Parathyroid adenoma (tissue), 2 donors: ENCODE measurements at regions not wholly inside any gene's neighbourhood (a gene's known extent, or its start where the extent isn't known, plus 50 kb on each side); places are given as distances from the start of the nearest gene placed in this dataset.

Source experiments
- H2AFZ ChIP-seq: fragments of 300-600 bp; sonication (generic); one replicate; pipeline ENCODE4 v1.7.0; 2017; ENCODE audit warnings: antibody characterized with exemption, mild to moderate bottlenecking
- H3K27ac ChIP-seq: fragments of 300-600 bp; sonication (generic); one replicate; pipeline ENCODE4 v1.7.0; 2017
- H3K27me3 ChIP-seq: fragments of 300-600 bp; sonication (generic); one replicate; pipeline ENCODE4 v1.7.0; 2017; ENCODE audit warnings: low read length; ENCODE audit not compliant: control insufficient read depth, insufficient read depth
- H3K36me3 ChIP-seq: fragments of 300-600 bp; sonication (generic); one replicate; pipeline ENCODE4 v1.7.0; 2017; ENCODE audit warnings: low read length; ENCODE audit not compliant: control insufficient read depth, insufficient read depth
- H3K4me1 ChIP-seq: fragments of 300-600 bp; sonication (generic); one replicate; pipeline ENCODE4 v1.7.0; 2017; ENCODE audit warnings: control low read depth
- H3K4me2 ChIP-seq: fragments of 300-600 bp; sonication (generic); one replicate; pipeline ENCODE4 v1.7.0; 2017; ENCODE audit warnings: low read length
- H3K4me3 ChIP-seq: fragments of 300-600 bp; sonication (generic); one replicate; pipeline ENCODE4 v1.7.0; 2017; ENCODE audit warnings: low read depth, low read length
- H3K79me2 ChIP-seq: fragments of 300-600 bp; sonication (generic); one replicate; pipeline ENCODE4 v1.7.0; 2017; ENCODE audit warnings: control low read depth
- H3K9ac ChIP-seq: fragments of 300-600 bp; sonication (generic); one replicate; pipeline ENCODE4 v1.7.0; 2017; ENCODE audit warnings: mild to moderate bottlenecking
- H3K9me3 ChIP-seq: fragments of 300-600 bp; sonication (generic); one replicate; pipeline ENCODE4 v1.7.0; 2017; ENCODE audit warnings: low read length; ENCODE audit not compliant: control insufficient read depth
- CTCF ChIP-seq: fragments of 300-600 bp; sonication (generic); IDR thresholded peaks from one replicate; pipeline ENCODE4 v1.7.0; 2017; ENCODE audit warnings: antibody characterized with exemption, mild to moderate bottlenecking
- donor health status: primary hyperparathyroidism.

GRCh38 chr1:173356191-173356762, 120.9 kb upstream of the PRDX6 start:
- Histone ChIP-seq H3K27ac (no peak overlapping the region), H3K79me2 (no peaks in the 10 kb centered on the region), H3K4me1 (no peaks in the 10 kb centered on the region), H3K36me3 (no peaks in the 10 kb centered on the region), H2AFZ (no peak overlapping the region), H3K9me3 (no peaks in the 10 kb centered on the region), H3K27me3 (no peaks in the 10 kb centered on the region), H3K4me3 (no peak overlapping the region), H3K4me2 (no peak overlapping the region), H3K9ac (no peak overlapping the region)
- TF ChIP-seq CTCF = no peak

DNA sequence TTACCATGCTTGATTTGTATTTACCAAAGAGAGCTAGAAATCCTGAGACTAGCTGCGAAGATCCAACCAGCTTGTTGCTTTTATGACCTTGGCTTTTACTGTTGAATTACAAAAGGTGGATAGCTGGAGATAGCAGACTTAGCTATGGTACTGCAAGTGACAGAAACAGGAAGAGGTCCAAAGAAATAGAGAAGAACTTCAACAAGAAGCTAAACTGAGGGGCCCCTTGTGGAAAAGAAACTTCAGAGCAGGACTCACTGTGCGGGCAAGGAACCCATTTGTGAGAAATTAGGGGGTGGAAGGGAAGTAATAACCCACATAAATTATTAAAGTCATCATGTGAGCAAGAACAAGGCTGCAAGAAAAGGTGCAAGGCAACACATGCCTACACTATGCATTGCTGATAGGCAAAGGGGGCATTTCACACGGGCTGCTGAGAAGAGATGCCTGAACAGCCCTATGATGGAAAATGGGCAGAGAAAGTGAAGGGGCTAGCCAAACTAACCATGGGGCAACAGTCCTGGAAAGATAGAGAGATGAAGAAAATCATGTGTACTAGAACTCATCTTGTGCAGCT, 116.6 kb upstream of the PRDX6 start:
- Histone ChIP-seq H3K9ac (no peak overlapping the region), H3K79me2 (no peaks in the 10 kb centered on the region), H3K4me3 (no peak overlapping the region), H3K4me2 (no peak overlapping the region), H3K27me3 (no peaks in the 10 kb centered on the region), H3K27ac (no peak overlapping the region), H3K4me1 (no peaks in the 10 kb centered on the region), H3K36me3 (no peaks in the 10 kb centered on the region), H3K9me3 (no peaks in the 10 kb centered on the region), H2AFZ (no peak overlapping the region)
- no peak for TF ChIP-seq CTCF

DNA sequence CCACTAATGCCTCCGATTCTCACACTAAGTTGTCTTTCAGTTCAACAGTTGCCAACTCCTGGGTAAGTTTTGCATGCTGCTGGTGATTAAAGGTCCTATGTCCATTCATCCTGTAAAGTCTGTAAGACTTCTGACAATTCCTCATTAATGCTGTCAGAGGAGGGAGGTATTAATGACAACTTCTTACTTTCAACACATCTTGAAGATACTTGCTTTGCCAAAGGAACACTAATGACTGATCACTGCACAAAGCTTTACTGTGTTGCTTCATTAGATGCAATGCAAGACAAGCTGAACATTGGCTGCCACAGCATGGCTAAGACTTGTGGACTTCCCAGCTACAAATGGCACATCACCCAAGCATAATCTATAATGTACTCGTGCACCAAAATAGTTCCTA, 114.6 kb upstream of the PRDX6 start:
- Histone ChIP-seq H3K9ac (no peak overlapping the region), H3K79me2 (no peaks in the 10 kb centered on the region), H3K4me1 (no peaks in the 10 kb centered on the region), H3K36me3 (no peaks in the 10 kb centered on the region), H3K27me3 (no peaks in the 10 kb centered on the region), H2AFZ (no peak overlapping the region), H3K4me3 (no peak overlapping the region), H3K9me3 (no peaks in the 10 kb centered on the region), H3K27ac (no peak overlapping the region), H3K4me2 (no peak overlapping the region)
- no peak for TF ChIP-seq CTCF

- Histone ChIP-seq H3K36me3 (no peaks in the 10 kb centered on the region), H3K9me3 (no peaks in the 10 kb centered on the region), H3K4me1 (no peaks in the 10 kb centered on the region), H3K4me3 (no peak overlapping the region), H3K27me3 (no peaks in the 10 kb centered on the region), H2AFZ (no peak overlapping the region), H3K79me2 (no peaks in the 10 kb centered on the region), H3K4me2 (no peak overlapping the region), H3K9ac (no peak overlapping the region), H3K27ac (no peak overlapping the region)
- TF ChIP-seq CTCF = no peak
These were observed 112.3 kb upstream of the PRDX6 start for GRCh38 chr1:173364827-173365226.

DNA sequence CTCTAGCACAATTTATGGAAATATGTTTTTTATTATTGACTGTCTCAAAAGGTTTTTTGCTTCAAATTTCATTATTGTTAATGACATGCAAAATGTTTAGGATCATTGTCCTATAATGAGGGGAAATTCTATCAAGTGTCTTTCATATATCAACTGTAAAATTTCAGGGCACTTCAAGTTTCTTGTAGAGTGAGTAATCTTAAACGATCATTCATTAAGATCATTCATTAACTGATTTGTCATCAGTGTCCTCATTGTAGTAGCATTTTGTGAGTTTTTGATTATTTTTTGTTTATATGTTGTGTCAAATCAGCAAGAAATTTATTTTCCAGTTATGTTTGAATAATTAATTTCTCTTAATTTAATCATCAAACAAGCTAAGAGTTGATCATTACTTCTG, 111.8 kb upstream of the PRDX6 start:
- no peak for TF ChIP-seq CTCF
- H3K9ac ChIP-seq = no peak overlapping the region
- H3K79me2 ChIP-seq = no peaks in the 10 kb centered on the region
- H3K27ac ChIP-seq = no peak overlapping the region
- no peak overlapping the region for H3K4me2 ChIP-seq
- no peaks in the 10 kb centered on the region for H3K36me3 ChIP-seq
- H3K4me3 ChIP-seq = no peak overlapping the region
- H3K9me3 ChIP-seq = no peaks in the 10 kb centered on the region
- no peaks in the 10 kb centered on the region for H3K27me3 ChIP-seq
- no peaks in the 10 kb centered on the region for H3K4me1 ChIP-seq
- no peak overlapping the region for H2AFZ ChIP-seq
